ENCODE measurements at regions not wholly inside any gene's neighbourhood (a gene's known extent, or its start where the extent isn't known, plus 50 kb on each side); places are given as distances from the start of the nearest gene placed in this dataset.

GRCh38 chr9:129324808-129325502 lies 146.9 kb upstream of the IER5L start:
- Mint-ChIP-seq H3K4me1 (ENCODE audit: low read depth) (peaks cover 64% of the 10 kb centered on the region), H3K27ac (no peak overlapping the region), H3K27me3 (no peaks in the 10 kb centered on the region), H3K4me3 (no peak overlapping the region), H3K36me3 (ENCODE audit: low read depth) (no peaks in the 10 kb centered on the region), H3K9me3 (no peaks in the 10 kb centered on the region)
- intact Hi-C loops (cut with micrococcal nuclease), result no loop called here

- Mint-ChIP-seq H3K9me3 (no peaks in the 10 kb centered on the region), H3K27me3 (no peaks in the 10 kb centered on the region), H3K4me3 (no peak overlapping the region), H3K4me1 (ENCODE audit: low read depth) (peaks cover 73% of the 10 kb centered on the region), H3K27ac (no peak overlapping the region), H3K36me3 (ENCODE audit: low read depth) (no peaks in the 10 kb centered on the region)
- intact Hi-C loops (cut with micrococcal nuclease), result no loop called here
These were observed 146.0 kb upstream of the IER5L start for GRCh38 chr9:129323999-129324553.

- Mint-ChIP-seq H3K4me3 (no peak overlapping the region), H3K4me1 (ENCODE audit: low read depth) (peaks cover 77% of the 10 kb centered on the region), H3K9me3 (no peaks in the 10 kb centered on the region), H3K27me3 (no peaks in the 10 kb centered on the region), H3K27ac (peak overlapping the region; percentile 90), H3K36me3 (ENCODE audit: low read depth) (no peaks in the 10 kb centered on the region)
- intact Hi-C loops (cut with micrococcal nuclease), result no loop called here
These were observed 145.4 kb upstream of the IER5L start for GRCh38 chr9:129323376-129323998.

- intact Hi-C loops (cut with micrococcal nuclease), result no loop called here
- Mint-ChIP-seq H3K9me3 (no peaks in the 10 kb centered on the region), H3K4me1 (ENCODE audit: low read depth) (peaks cover 77% of the 10 kb centered on the region), H3K4me3 (no peak overlapping the region), H3K27ac (peak overlapping the region; percentile 90), H3K36me3 (ENCODE audit: low read depth) (no peaks in the 10 kb centered on the region), H3K27me3 (no peaks in the 10 kb centered on the region)
These were observed 144.7 kb upstream of the IER5L start for GRCh38 chr9:129322641-129323375.

- H3K27me3 Mint-ChIP-seq, result no peaks in the 10 kb centered on the region
- H3K9me3 Mint-ChIP-seq, result no peaks in the 10 kb centered on the region
- peak overlapping the region; percentile 90 for H3K27ac Mint-ChIP-seq
- H3K36me3 Mint-ChIP-seq (ENCODE audit: low read depth), result no peaks in the 10 kb centered on the region
- peaks cover 78% of the 10 kb centered on the region for H3K4me1 Mint-ChIP-seq (ENCODE audit: low read depth)
- H3K4me3 Mint-ChIP-seq, result peak overlapping the region; percentile 83
- intact Hi-C loops (cut with micrococcal nuclease), result no loop called here
These were observed 144.1 kb upstream of the IER5L start for GRCh38 chr9:129322022-129322621.

GRCh38 chr9:129321286-129322021 lies 143.4 kb upstream of the IER5L start:
- intact Hi-C loops (cut with micrococcal nuclease), result loop anchor here (2.0 kb wide), 1 partner anchor 61 kb away; no protein-coding TSS in a partner anchor
- H3K27ac Mint-ChIP-seq, result peak overlapping the region; percentile 90
- H3K27me3 Mint-ChIP-seq, result no peaks in the 10 kb centered on the region
- H3K4me3 Mint-ChIP-seq, result peak overlapping the region; percentile 83
- peaks cover 78% of the 10 kb centered on the region for H3K4me1 Mint-ChIP-seq (ENCODE audit: low read depth)
- no peaks in the 10 kb centered on the region for H3K9me3 Mint-ChIP-seq
- no peaks in the 10 kb centered on the region for H3K36me3 Mint-ChIP-seq (ENCODE audit: low read depth)

- no peaks in the 10 kb centered on the region for H3K27me3 Mint-ChIP-seq
These were observed 142.7 kb upstream of the IER5L start for GRCh38 chr9:129320575-129321285.

GRCh38 chr9:129319938-129320481 lies 141.9 kb upstream of the IER5L start:
- intact Hi-C loops (cut with micrococcal nuclease), result loop anchor here (2.0 kb wide), 1 partner anchor 63 kb away; no protein-coding TSS in a partner anchor
- peaks cover 78% of the 10 kb centered on the region for H3K4me1 Mint-ChIP-seq (ENCODE audit: low read depth)
- H3K9me3 Mint-ChIP-seq, result no peaks in the 10 kb centered on the region
- H3K36me3 Mint-ChIP-seq (ENCODE audit: low read depth), result no peaks in the 10 kb centered on the region
- peak overlapping the region; percentile 83 for H3K4me3 Mint-ChIP-seq
- H3K27me3 Mint-ChIP-seq, result no peaks in the 10 kb centered on the region
- H3K27ac Mint-ChIP-seq, result peak overlapping the region; percentile 90

More at GRCh38 chr9:129320575-129321285, 142.7 kb upstream of the IER5L start:
- H3K9me3 Mint-ChIP-seq, result no peaks in the 10 kb centered on the region
- intact Hi-C loops (cut with micrococcal nuclease), result loop anchor here (2.0 kb wide), 1 partner anchor 62 kb away; no protein-coding TSS in a partner anchor
- H3K4me1 Mint-ChIP-seq (ENCODE audit: low read depth), result peaks cover 78% of the 10 kb centered on the region
- H3K27ac Mint-ChIP-seq, result peak overlapping the region; percentile 90
- peak overlapping the region; percentile 83 for H3K4me3 Mint-ChIP-seq
- no peaks in the 10 kb centered on the region for H3K36me3 Mint-ChIP-seq (ENCODE audit: low read depth)

GRCh38 chr9:129319076-129319937 lies 141.2 kb upstream of the IER5L start:
- intact Hi-C loops (cut with micrococcal nuclease), result no loop called here
- H3K9me3 Mint-ChIP-seq, result no peaks in the 10 kb centered on the region
- H3K4me3 Mint-ChIP-seq, result no peak overlapping the region
- H3K36me3 Mint-ChIP-seq (ENCODE audit: low read depth), result no peaks in the 10 kb centered on the region
- peaks cover 72% of the 10 kb centered on the region for H3K4me1 Mint-ChIP-seq (ENCODE audit: low read depth)
- H3K27ac Mint-ChIP-seq, result peak overlapping the region; percentile 30
- H3K27me3 Mint-ChIP-seq, result no peaks in the 10 kb centered on the region

- Mint-ChIP-seq H3K4me3 (no peak overlapping the region), H3K27ac (peak overlapping the region; percentile 30), H3K9me3 (no peaks in the 10 kb centered on the region), H3K36me3 (ENCODE audit: low read depth) (no peaks in the 10 kb centered on the region), H3K27me3 (no peaks in the 10 kb centered on the region), H3K4me1 (ENCODE audit: low read depth) (peaks cover 63% of the 10 kb centered on the region)
- intact Hi-C loops (cut with micrococcal nuclease), result no loop called here
These were observed 140.3 kb upstream of the IER5L start for GRCh38 chr9:129318121-129319075.

All from dendritic cell treated with granulocyte-macrophage colony-stimulating factor and Interleukin-4, amounts not matched to agents 40 ng/mL and 50 ng/mL, for 4 days (primary cell).